IPS DF 4.7 (cell line): ENCODE measurements at regions not wholly inside any gene's neighbourhood (a gene's known extent, or its start where the extent isn't known, plus 50 kb on each side); places are given as distances from the start of the nearest gene placed in this dataset.
A peak's percentile ranks its signal among the peaks of the same experiment; 100 is the strongest.
"Not testable (repeated sequence)": the region's sequence is repeated elsewhere in the genome, so short reads cannot be mapped to it uniquely, and the experiment has no call there.

Source experiments
- DNase-seq: peaks from one replicate; pipeline ENCODE4 v3.0.0-alpha.2; 2013; ENCODE audit warnings: low spot score; ENCODE audit errors: extremely low read depth

- no peak for DNase-seq
Observed at GRCh38 chr5:84885485-84886258, 501.0 kb upstream of the EDIL3 start.

GRCh38 chr5:84881737-84882136 is 497.1 kb upstream of the EDIL3 start:
- no peak for DNase-seq

- no peak for DNase-seq
Observed at GRCh38 chr5:84874196-84874595, 489.5 kb upstream of the EDIL3 start.

GRCh38 chr5:84872768-84873167 is 488.1 kb upstream of the EDIL3 start:
- DNase-seq: no peak

- DNase-seq: no peak
Observed at GRCh38 chr5:84870369-84870768, 485.7 kb upstream of the EDIL3 start.

GRCh38 chr5:84869675-84870074 is 485.0 kb upstream of the EDIL3 start:
- DNase-seq: no peak

- DNase-seq: not testable (repeated sequence)
Observed at GRCh38 chr5:84863936-84864335, 479.3 kb upstream of the EDIL3 start.

GRCh38 chr5:84863020-84863419 is 478.3 kb upstream of the EDIL3 start:
- DNase-seq: no peak

- peak; percentile 19 for DNase-seq
Observed at GRCh38 chr5:84862132-84862531, 477.5 kb upstream of the EDIL3 start.

- DNase-seq: no peak
Observed at GRCh38 chr5:84861306-84861705, 476.6 kb upstream of the EDIL3 start.

- DNase-seq: no peak
Observed at GRCh38 chr5:84859056-84859455, 474.4 kb upstream of the EDIL3 start.

GRCh38 chr5:84831701-84832100 is 447.0 kb upstream of the EDIL3 start:
- no peak for DNase-seq

GRCh38 chr5:84830265-84830664 is 445.6 kb upstream of the EDIL3 start:
- DNase-seq: no peak

- no peak for DNase-seq
Observed at GRCh38 chr5:84825606-84826005, 440.9 kb upstream of the EDIL3 start.

- DNase-seq: no peak
Observed at GRCh38 chr5:84821924-84822323, 437.2 kb upstream of the EDIL3 start.

- DNase-seq: no peak
Observed at GRCh38 chr5:84817953-84818352, 433.3 kb upstream of the EDIL3 start.

- no peak for DNase-seq
Observed at GRCh38 chr5:84816746-84817547, 432.3 kb upstream of the EDIL3 start.

GRCh38 chr5:84816160-84816559 is 431.5 kb upstream of the EDIL3 start:
- DNase-seq: no peak

GRCh38 chr5:84805473-84805872 is 420.8 kb upstream of the EDIL3 start:
- no peak for DNase-seq

GRCh38 chr5:84796399-84796798 is 411.7 kb upstream of the EDIL3 start:
- no peak for DNase-seq

- no peak for DNase-seq
Observed at GRCh38 chr5:84794486-84795035, 409.9 kb upstream of the EDIL3 start.

GRCh38 chr5:84791730-84792129 is 407.1 kb upstream of the EDIL3 start:
- no peak for DNase-seq
